ENCODE measurements at regions not wholly inside any gene's neighbourhood (a gene's known extent, or its start where the extent isn't known, plus 50 kb on each side); places are given as distances from the start of the nearest gene placed in this dataset.
"Not testable (repeated sequence)": the region's sequence is repeated elsewhere in the genome, so short reads cannot be mapped to it uniquely, and the experiment has no call there.

GRCh38 chr9:108270051-108270450 lies 585.7 kb downstream of the ACTL7B start:
- Histone ChIP-seq H3K36me3 (ENCODE audit: control insufficient read depth, insufficient read depth, low read length, severe bottlenecking) (no peaks in the 10 kb centered on the region), H3K4me1 (ENCODE audit: control insufficient read depth, insufficient read depth, low read length) (peaks cover 9% of the 10 kb centered on the region), H3K27me3 (replicated peaks; ENCODE audit: control insufficient read depth, insufficient read depth, low read length) (no peaks in the 10 kb centered on the region), H3K9ac (ENCODE audit: low read length) (no peak overlapping the region), H3K4me3 (ENCODE audit: low read length) (no peak overlapping the region), H3K9me3 (ENCODE audit: control insufficient read depth, low read length) (no peaks in the 10 kb centered on the region)
- peak; percentile 48 for DNase-seq (ENCODE audit: low read depth)

- no peak overlapping the region for H3K4me3 ChIP-seq (ENCODE audit: low read length)
- H3K9ac ChIP-seq (ENCODE audit: low read length): no peak overlapping the region
- peaks cover 9% of the 10 kb centered on the region for H3K4me1 ChIP-seq (ENCODE audit: control insufficient read depth, insufficient read depth, low read length)
- no peaks in the 10 kb centered on the region for H3K9me3 ChIP-seq (ENCODE audit: control insufficient read depth, low read length)
- H3K36me3 ChIP-seq (ENCODE audit: control insufficient read depth, insufficient read depth, low read length, severe bottlenecking): no peaks in the 10 kb centered on the region
- no peaks in the 10 kb centered on the region for H3K27me3 ChIP-seq (replicated peaks; ENCODE audit: control insufficient read depth, insufficient read depth, low read length)
- no peak for DNase-seq (ENCODE audit: low read depth)
These were observed 586.4 kb downstream of the ACTL7B start for GRCh38 chr9:108269371-108269770.

GRCh38 chr9:108265065-108265464 lies 590.7 kb downstream of the ACTL7B start:
- Histone ChIP-seq H3K27me3 (replicated peaks; ENCODE audit: control insufficient read depth, insufficient read depth, low read length) (no peaks in the 10 kb centered on the region), H3K9me3 (ENCODE audit: control insufficient read depth, low read length) (no peaks in the 10 kb centered on the region), H3K9ac (ENCODE audit: low read length) (no peak overlapping the region), H3K4me3 (ENCODE audit: low read length) (no peak overlapping the region), H3K36me3 (ENCODE audit: control insufficient read depth, insufficient read depth, low read length, severe bottlenecking) (no peaks in the 10 kb centered on the region), H3K4me1 (ENCODE audit: control insufficient read depth, insufficient read depth, low read length) (no peaks in the 10 kb centered on the region)
- DNase-seq (ENCODE audit: low read depth): no peak

GRCh38 chr9:108264093-108264492 lies 591.7 kb downstream of the ACTL7B start:
- H3K4me3 ChIP-seq (ENCODE audit: low read length): no peak overlapping the region
- H3K9me3 ChIP-seq (ENCODE audit: control insufficient read depth, low read length): no peaks in the 10 kb centered on the region
- H3K27me3 ChIP-seq (replicated peaks; ENCODE audit: control insufficient read depth, insufficient read depth, low read length): no peaks in the 10 kb centered on the region
- DNase-seq (ENCODE audit: low read depth): no peak
- H3K9ac ChIP-seq (ENCODE audit: low read length): no peak overlapping the region
- no peaks in the 10 kb centered on the region for H3K36me3 ChIP-seq (ENCODE audit: control insufficient read depth, insufficient read depth, low read length, severe bottlenecking)
- peaks cover 3% of the 10 kb centered on the region for H3K4me1 ChIP-seq (ENCODE audit: control insufficient read depth, insufficient read depth, low read length)

- Histone ChIP-seq H3K4me3 (ENCODE audit: low read length) (no peak overlapping the region), H3K27me3 (replicated peaks; ENCODE audit: control insufficient read depth, insufficient read depth, low read length) (no peaks in the 10 kb centered on the region), H3K4me1 (ENCODE audit: control insufficient read depth, insufficient read depth, low read length) (peaks cover 3% of the 10 kb centered on the region), H3K9ac (ENCODE audit: low read length) (no peak overlapping the region), H3K9me3 (ENCODE audit: control insufficient read depth, low read length) (no peaks in the 10 kb centered on the region), H3K36me3 (ENCODE audit: control insufficient read depth, insufficient read depth, low read length, severe bottlenecking) (no peaks in the 10 kb centered on the region)
- DNase-seq (ENCODE audit: low read depth): no peak
These were observed 593.0 kb downstream of the ACTL7B start for GRCh38 chr9:108262836-108263235.

GRCh38 chr9:108259917-108260675 lies 595.7 kb downstream of the ACTL7B start:
- Histone ChIP-seq H3K4me3 (ENCODE audit: low read length) (no peak overlapping the region), H3K36me3 (ENCODE audit: control insufficient read depth, insufficient read depth, low read length, severe bottlenecking) (no peaks in the 10 kb centered on the region), H3K4me1 (ENCODE audit: control insufficient read depth, insufficient read depth, low read length) (peaks cover 3% of the 10 kb centered on the region), H3K9ac (ENCODE audit: low read length) (no peak overlapping the region), H3K9me3 (ENCODE audit: control insufficient read depth, low read length) (no peaks in the 10 kb centered on the region), H3K27me3 (replicated peaks; ENCODE audit: control insufficient read depth, insufficient read depth, low read length) (no peaks in the 10 kb centered on the region)
- no peak for DNase-seq (ENCODE audit: low read depth)

GRCh38 chr9:108258640-108259039 lies 597.1 kb downstream of the ACTL7B start:
- Histone ChIP-seq H3K36me3 (ENCODE audit: control insufficient read depth, insufficient read depth, low read length, severe bottlenecking) (no peaks in the 10 kb centered on the region), H3K4me1 (ENCODE audit: control insufficient read depth, insufficient read depth, low read length) (peaks cover 3% of the 10 kb centered on the region), H3K4me3 (ENCODE audit: low read length) (no peak overlapping the region), H3K9me3 (ENCODE audit: control insufficient read depth, low read length) (no peaks in the 10 kb centered on the region), H3K9ac (ENCODE audit: low read length) (no peak overlapping the region), H3K27me3 (replicated peaks; ENCODE audit: control insufficient read depth, insufficient read depth, low read length) (no peaks in the 10 kb centered on the region)
- DNase-seq (ENCODE audit: low read depth): no peak

GRCh38 chr9:108257382-108257781 lies 598.4 kb downstream of the ACTL7B start:
- H3K9me3 ChIP-seq (ENCODE audit: control insufficient read depth, low read length): no peaks in the 10 kb centered on the region
- H3K4me1 ChIP-seq (ENCODE audit: control insufficient read depth, insufficient read depth, low read length): peaks cover 3% of the 10 kb centered on the region
- H3K36me3 ChIP-seq (ENCODE audit: control insufficient read depth, insufficient read depth, low read length, severe bottlenecking): no peaks in the 10 kb centered on the region
- no peaks in the 10 kb centered on the region for H3K27me3 ChIP-seq (replicated peaks; ENCODE audit: control insufficient read depth, insufficient read depth, low read length)
- no peak overlapping the region for H3K9ac ChIP-seq (ENCODE audit: low read length)
- no peak overlapping the region for H3K4me3 ChIP-seq (ENCODE audit: low read length)
- DNase-seq (ENCODE audit: low read depth): no peak

- Histone ChIP-seq H3K27me3 (replicated peaks; ENCODE audit: control insufficient read depth, insufficient read depth, low read length) (no peaks in the 10 kb centered on the region), H3K4me1 (ENCODE audit: control insufficient read depth, insufficient read depth, low read length) (no peaks in the 10 kb centered on the region), H3K36me3 (ENCODE audit: control insufficient read depth, insufficient read depth, low read length, severe bottlenecking) (no peaks in the 10 kb centered on the region), H3K9ac (ENCODE audit: low read length) (no peak overlapping the region), H3K4me3 (ENCODE audit: low read length) (no peak overlapping the region), H3K9me3 (ENCODE audit: control insufficient read depth, low read length) (no peaks in the 10 kb centered on the region)
- DNase-seq (ENCODE audit: low read depth): peak; percentile 49
These were observed 601.5 kb downstream of the ACTL7B start for GRCh38 chr9:108254236-108254635.

GRCh38 chr9:108247391-108247790 lies 608.4 kb downstream of the ACTL7B start:
- H3K27me3 ChIP-seq (replicated peaks; ENCODE audit: control insufficient read depth, insufficient read depth, low read length); H3K4me1 ChIP-seq (ENCODE audit: control insufficient read depth, insufficient read depth, low read length); H3K9me3 ChIP-seq (ENCODE audit: control insufficient read depth, low read length); H3K9ac ChIP-seq (ENCODE audit: low read length); DNase-seq (ENCODE audit: low read depth); H3K4me3 ChIP-seq (ENCODE audit: low read length); H3K36me3 ChIP-seq (ENCODE audit: control insufficient read depth, insufficient read depth, low read length, severe bottlenecking): not testable (repeated sequence)

- H3K9me3 ChIP-seq (ENCODE audit: control insufficient read depth, low read length): no peaks in the 10 kb centered on the region
- no peaks in the 10 kb centered on the region for H3K27me3 ChIP-seq (replicated peaks; ENCODE audit: control insufficient read depth, insufficient read depth, low read length)
- no peaks in the 10 kb centered on the region for H3K36me3 ChIP-seq (ENCODE audit: control insufficient read depth, insufficient read depth, low read length, severe bottlenecking)
- no peak overlapping the region for H3K9ac ChIP-seq (ENCODE audit: low read length)
- DNase-seq (ENCODE audit: low read depth): no peak
- H3K4me3 ChIP-seq (ENCODE audit: low read length): no peak overlapping the region
- no peaks in the 10 kb centered on the region for H3K4me1 ChIP-seq (ENCODE audit: control insufficient read depth, insufficient read depth, low read length)
These were observed 609.9 kb downstream of the ACTL7B start for GRCh38 chr9:108245901-108246300.

- H3K27me3 ChIP-seq (replicated peaks; ENCODE audit: control insufficient read depth, insufficient read depth, low read length): no peaks in the 10 kb centered on the region
- DNase-seq (ENCODE audit: low read depth): no peak
- no peaks in the 10 kb centered on the region for H3K36me3 ChIP-seq (ENCODE audit: control insufficient read depth, insufficient read depth, low read length, severe bottlenecking)
- no peaks in the 10 kb centered on the region for H3K4me1 ChIP-seq (ENCODE audit: control insufficient read depth, insufficient read depth, low read length)
- no peak overlapping the region for H3K9ac ChIP-seq (ENCODE audit: low read length)
- no peaks in the 10 kb centered on the region for H3K9me3 ChIP-seq (ENCODE audit: control insufficient read depth, low read length)
- no peak overlapping the region for H3K4me3 ChIP-seq (ENCODE audit: low read length)
These were observed 610.5 kb downstream of the ACTL7B start for GRCh38 chr9:108245331-108245730.
